ENCODE measurements at regions not wholly inside any gene's neighbourhood (a gene's known extent, or its start where the extent isn't known, plus 50 kb on each side); places are given as distances from the start of the nearest gene placed in this dataset.

DNA sequence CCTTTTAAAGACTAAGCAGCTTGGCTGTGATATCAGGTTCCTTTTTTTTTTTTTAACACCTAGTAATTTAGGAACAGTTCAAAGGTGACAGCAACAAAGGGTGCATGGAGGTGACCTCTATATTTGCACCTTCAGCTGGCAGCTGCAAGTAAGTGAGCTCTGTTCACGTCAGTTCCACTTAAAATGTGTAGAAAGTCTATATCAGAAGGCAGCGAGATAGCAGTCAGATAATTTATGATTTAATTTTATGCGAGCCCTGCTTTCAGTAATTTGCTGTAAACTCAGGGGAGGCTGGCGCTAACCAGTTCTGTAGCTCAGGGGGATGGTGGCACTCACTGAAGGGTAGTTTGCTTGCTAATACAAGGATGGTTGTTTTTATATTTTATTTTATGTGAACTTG lies 602.8 kb upstream of the MMS22L start:
- ChIA-PET CTCF (no interaction called here), POLR2A (no interaction called here)
- Histone ChIP-seq H3K27ac (ENCODE audit: low read depth, low read length) (no peak overlapping the region), H3K4me3 (ENCODE audit: low read depth, low read length) (no peak overlapping the region), H3K27me3 (ENCODE audit: control insufficient read depth, insufficient read depth, low read length) (no peaks in the 10 kb centered on the region), H3K9me3 (ENCODE audit: control insufficient read depth, insufficient read depth, low read length) (no peaks in the 10 kb centered on the region)
- DNase-seq (ENCODE audit: low read depth, low spot score), result no peak
- TF ChIP-seq, protein P1, sequence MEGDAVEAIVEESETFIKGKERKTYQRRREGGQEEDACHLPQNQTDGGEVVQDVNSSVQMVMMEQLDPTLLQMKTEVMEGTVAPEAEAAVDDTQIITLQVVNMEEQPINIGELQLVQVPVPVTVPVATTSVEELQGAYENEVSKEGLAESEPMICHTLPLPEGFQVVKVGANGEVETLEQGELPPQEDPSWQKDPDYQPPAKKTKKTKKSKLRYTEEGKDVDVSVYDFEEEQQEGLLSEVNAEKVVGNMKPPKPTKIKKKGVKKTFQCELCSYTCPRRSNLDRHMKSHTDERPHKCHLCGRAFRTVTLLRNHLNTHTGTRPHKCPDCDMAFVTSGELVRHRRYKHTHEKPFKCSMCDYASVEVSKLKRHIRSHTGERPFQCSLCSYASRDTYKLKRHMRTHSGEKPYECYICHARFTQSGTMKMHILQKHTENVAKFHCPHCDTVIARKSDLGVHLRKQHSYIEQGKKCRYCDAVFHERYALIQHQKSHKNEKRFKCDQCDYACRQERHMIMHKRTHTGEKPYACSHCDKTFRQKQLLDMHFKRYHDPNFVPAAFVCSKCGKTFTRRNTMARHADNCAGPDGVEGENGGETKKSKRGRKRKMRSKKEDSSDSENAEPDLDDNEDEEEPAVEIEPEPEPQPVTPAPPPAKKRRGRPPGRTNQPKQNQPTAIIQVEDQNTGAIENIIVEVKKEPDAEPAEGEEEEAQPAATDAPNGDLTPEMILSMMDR (IDR thresholded peaks at IDR 0.05; ENCODE audit: low read depth, low read length), result no peak

DNA sequence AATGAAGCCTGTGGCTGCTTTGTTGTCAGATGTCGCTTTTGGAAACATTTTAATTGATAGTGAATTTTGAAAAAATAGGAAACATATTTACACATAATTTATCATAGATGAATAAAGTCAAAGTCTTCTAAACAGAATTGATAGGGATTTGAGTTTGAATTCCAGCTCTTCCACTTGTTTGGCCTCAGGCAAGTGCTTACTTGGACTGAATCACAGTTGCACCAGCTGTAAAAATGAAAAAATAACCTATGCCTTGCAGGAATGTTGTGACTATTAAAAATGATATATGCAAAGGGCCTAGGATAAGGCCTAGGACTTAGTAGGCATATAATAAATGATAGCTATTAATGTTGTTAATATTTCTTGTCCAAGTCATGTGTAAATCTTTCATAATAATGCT lies 618.5 kb upstream of the MMS22L start:
- DNase-seq (ENCODE audit: low read depth, low spot score), result no peak
- TF ChIP-seq, protein P1 (IDR thresholded peaks at IDR 0.05; ENCODE audit: low read depth, low read length), result no peak
- no peaks in the 10 kb centered on the region for H3K9me3 ChIP-seq (ENCODE audit: control insufficient read depth, insufficient read depth, low read length)
- ChIA-PET CTCF (no interaction called here), POLR2A (no interaction called here)
- H3K4me3 ChIP-seq (ENCODE audit: low read depth, low read length), result no peak overlapping the region
- H3K27me3 ChIP-seq (ENCODE audit: control insufficient read depth, insufficient read depth, low read length), result no peaks in the 10 kb centered on the region
- H3K27ac ChIP-seq (ENCODE audit: low read depth, low read length), result no peak overlapping the region

DNA sequence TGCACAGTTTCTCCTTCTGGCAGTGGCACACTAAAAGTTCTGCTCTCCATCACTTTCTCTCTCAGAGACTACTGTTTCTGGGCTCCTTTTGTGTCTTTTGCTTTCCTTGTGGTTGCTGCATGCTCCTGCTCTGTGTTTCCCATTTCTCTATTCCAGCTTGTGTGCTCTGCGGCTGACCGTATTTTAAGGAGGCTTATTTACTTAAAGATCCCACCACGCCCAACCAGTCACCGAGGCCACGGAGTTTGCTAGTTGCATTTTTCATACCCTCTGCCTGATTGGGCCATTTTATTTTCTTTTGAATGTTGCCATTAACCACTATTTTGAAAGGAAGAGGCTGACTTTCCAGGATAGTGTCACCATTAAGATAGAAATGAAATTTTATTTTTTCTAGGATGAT lies 626.4 kb upstream of the MMS22L start:
- POLR2A ChIA-PET, result no interaction called here

DNA sequence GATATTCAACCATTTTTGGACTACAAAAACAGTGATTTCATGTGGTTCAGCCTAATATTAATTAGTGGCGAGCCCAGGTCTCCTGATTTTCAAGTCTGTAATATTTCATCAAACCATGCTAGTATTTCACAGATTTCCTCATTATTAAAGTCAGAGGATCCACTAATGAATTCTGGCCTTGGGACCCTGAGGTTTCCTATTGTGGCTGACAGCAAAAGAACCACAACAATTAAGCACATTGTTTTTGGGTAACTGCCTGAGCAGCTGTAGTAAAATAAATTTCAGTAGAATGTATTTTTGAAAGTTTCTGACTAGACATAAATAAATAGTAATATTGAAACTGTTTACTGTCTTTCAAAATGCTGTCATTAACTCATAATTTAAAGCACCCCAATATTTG lies 630.7 kb upstream of the MMS22L start:
- ChIA-PET POLR2A (no interaction called here), CTCF (no interaction called here)
- Histone ChIP-seq H3K27me3 (ENCODE audit: control insufficient read depth, insufficient read depth, low read length) (no peaks in the 10 kb centered on the region), H3K27ac (ENCODE audit: low read depth, low read length) (no peak overlapping the region), H3K9me3 (ENCODE audit: control insufficient read depth, insufficient read depth, low read length) (no peaks in the 10 kb centered on the region), H3K4me3 (ENCODE audit: low read depth, low read length) (no peak overlapping the region)
- TF ChIP-seq, protein P1 (IDR thresholded peaks at IDR 0.05; ENCODE audit: low read depth, low read length), result no peak
- DNase-seq (ENCODE audit: low read depth, low spot score), result no peak

More for the DNA sequence above, 626.4 kb upstream of the MMS22L start:
- CTCF ChIA-PET, result no interaction called here
- Histone ChIP-seq H3K4me3 (ENCODE audit: low read depth, low read length) (no peak overlapping the region), H3K27me3 (ENCODE audit: control insufficient read depth, insufficient read depth, low read length) (no peaks in the 10 kb centered on the region), H3K27ac (ENCODE audit: low read depth, low read length) (no peak overlapping the region), H3K9me3 (ENCODE audit: control insufficient read depth, insufficient read depth, low read length) (no peaks in the 10 kb centered on the region)
- no peak for DNase-seq (ENCODE audit: low read depth, low spot score)
- TF ChIP-seq, protein P1 (IDR thresholded peaks at IDR 0.05; ENCODE audit: low read depth, low read length), result no peak

DNA sequence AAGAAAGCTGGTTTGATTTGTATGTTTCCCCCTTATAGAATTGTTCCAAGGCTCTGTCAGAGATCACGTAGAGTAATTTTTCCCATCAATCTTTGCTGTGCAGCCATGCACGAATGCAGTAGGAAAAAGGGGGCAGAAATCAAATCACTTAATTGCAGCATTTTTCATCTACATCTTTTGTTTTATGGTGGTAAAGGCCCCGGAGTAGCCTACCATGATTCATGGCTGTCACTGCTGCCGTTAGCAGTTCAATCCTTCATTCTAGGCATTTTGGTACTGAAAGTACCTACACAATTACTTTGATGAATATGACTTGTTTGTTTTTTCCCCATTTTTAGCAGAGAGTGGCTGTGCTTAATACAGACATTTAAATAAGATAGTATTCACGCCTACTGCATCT lies 631.9 kb upstream of the MMS22L start:
- Histone ChIP-seq H3K4me3 (ENCODE audit: low read depth, low read length) (no peak overlapping the region), H3K27ac (ENCODE audit: low read depth, low read length) (no peak overlapping the region), H3K27me3 (ENCODE audit: control insufficient read depth, insufficient read depth, low read length) (no peaks in the 10 kb centered on the region), H3K9me3 (ENCODE audit: control insufficient read depth, insufficient read depth, low read length) (no peaks in the 10 kb centered on the region)
- CTCF ChIA-PET, result no interaction called here
- TF ChIP-seq, protein P1 (IDR thresholded peaks at IDR 0.05; ENCODE audit: low read depth, low read length), result no peak
- POLR2A ChIA-PET, result no interaction called here
- DNase-seq (ENCODE audit: low read depth, low spot score), result no peak

Measured in AG04450 (cell line).